Chondrocyte (in vitro differentiated cells): ENCODE measurements at regions not wholly inside any gene's neighbourhood (a gene's known extent, or its start where the extent isn't known, plus 50 kb on each side); places are given as distances from the start of the nearest gene placed in this dataset.

Source experiments
- DNase-seq: peaks from one replicate; pipeline ENCODE4 v3.0.0; 2021; ENCODE audit warnings: mixed read lengths, low spot score
- H3K27ac Mint-ChIP-seq: one replicate; pipeline ENCODE4 v1.8.0; 2021; ENCODE audit warnings: mild to moderate bottlenecking, moderate library complexity, mixed read lengths; ENCODE audit not compliant: unreplicated experiment
- H3K27me3 Mint-ChIP-seq: 2 replicates; pipeline ENCODE4 v1.8.0; 2021; ENCODE audit warnings: low read depth, mixed read lengths
- H3K36me3 Mint-ChIP-seq: 2 replicates; pipeline ENCODE4 v1.8.0; 2021; ENCODE audit warnings: low read depth, mixed read lengths
- H3K4me1 Mint-ChIP-seq: 2 replicates; pipeline ENCODE4 v1.8.0; 2021; ENCODE audit warnings: low read depth, mild to moderate bottlenecking, mixed read lengths
- H3K4me3 Mint-ChIP-seq: one replicate; pipeline ENCODE4 v1.8.0; 2021; ENCODE audit warnings: mild to moderate bottlenecking, moderate library complexity, mixed read lengths; ENCODE audit not compliant: unreplicated experiment
- H3K9me3 Mint-ChIP-seq: 2 replicates; pipeline ENCODE4 v1.8.0; 2021; ENCODE audit warnings: low read depth, mixed read lengths
- CTCF ChIP-seq: fragments of 200-600 bp; sonication (generic); IDR thresholded peaks from 2 replicates; pipeline ENCODE4 v1.5.0; 2021; ENCODE audit warnings: antibody characterized with exemption, mild to moderate bottlenecking, moderate library complexity

GRCh38 chr13:74633734-74634133 is 499.5 kb upstream of the KLF12 start:
- Mint-ChIP-seq H3K27me3 (no peaks in the 10 kb centered on the region), H3K36me3 (peaks cover 3% of the 10 kb centered on the region), H3K4me1 (peaks cover 5% of the 10 kb centered on the region), H3K9me3 (peaks cover 9% of the 10 kb centered on the region), H3K27ac (no peak overlapping the region), H3K4me3 (no peak overlapping the region)
- TF ChIP-seq CTCF, result no peak
- no peak for DNase-seq

- TF ChIP-seq CTCF, result no peak
- no peak for DNase-seq
- Mint-ChIP-seq H3K4me3 (no peak overlapping the region), H3K9me3 (peaks cover 9% of the 10 kb centered on the region), H3K4me1 (peaks cover 5% of the 10 kb centered on the region), H3K36me3 (peaks cover 3% of the 10 kb centered on the region), H3K27ac (no peak overlapping the region), H3K27me3 (no peaks in the 10 kb centered on the region)
Measured at GRCh38 chr13:74629985-74630384, 495.8 kb upstream of the KLF12 start.

GRCh38 chr13:74625541-74625940 is 491.3 kb upstream of the KLF12 start:
- Mint-ChIP-seq H3K4me1 (peaks cover 5% of the 10 kb centered on the region), H3K9me3 (peaks cover 8% of the 10 kb centered on the region), H3K4me3 (no peak overlapping the region), H3K27ac (no peak overlapping the region), H3K27me3 (no peaks in the 10 kb centered on the region), H3K36me3 (peaks cover 3% of the 10 kb centered on the region)
- no peak for TF ChIP-seq CTCF
- no peak for DNase-seq

- Mint-ChIP-seq H3K4me3 (no peak overlapping the region), H3K27ac (no peak overlapping the region), H3K27me3 (no peaks in the 10 kb centered on the region), H3K9me3 (peaks cover 7% of the 10 kb centered on the region), H3K36me3 (no peaks in the 10 kb centered on the region), H3K4me1 (no peaks in the 10 kb centered on the region)
- no peak for DNase-seq
- no peak for TF ChIP-seq CTCF
Measured at GRCh38 chr13:74623761-74624160, 489.6 kb upstream of the KLF12 start.

GRCh38 chr13:74622284-74622683 is 488.1 kb upstream of the KLF12 start:
- Mint-ChIP-seq H3K9me3 (peaks cover 18% of the 10 kb centered on the region), H3K27me3 (no peaks in the 10 kb centered on the region), H3K36me3 (no peaks in the 10 kb centered on the region), H3K4me3 (no peak overlapping the region), H3K4me1 (no peaks in the 10 kb centered on the region), H3K27ac (no peak overlapping the region)
- TF ChIP-seq CTCF, result no peak
- DNase-seq, result no peak
